ENCODE measurements at regions not wholly inside any gene's neighbourhood (a gene's known extent, or its start where the extent isn't known, plus 50 kb on each side); places are given as distances from the start of the nearest gene placed in this dataset.

DNA sequence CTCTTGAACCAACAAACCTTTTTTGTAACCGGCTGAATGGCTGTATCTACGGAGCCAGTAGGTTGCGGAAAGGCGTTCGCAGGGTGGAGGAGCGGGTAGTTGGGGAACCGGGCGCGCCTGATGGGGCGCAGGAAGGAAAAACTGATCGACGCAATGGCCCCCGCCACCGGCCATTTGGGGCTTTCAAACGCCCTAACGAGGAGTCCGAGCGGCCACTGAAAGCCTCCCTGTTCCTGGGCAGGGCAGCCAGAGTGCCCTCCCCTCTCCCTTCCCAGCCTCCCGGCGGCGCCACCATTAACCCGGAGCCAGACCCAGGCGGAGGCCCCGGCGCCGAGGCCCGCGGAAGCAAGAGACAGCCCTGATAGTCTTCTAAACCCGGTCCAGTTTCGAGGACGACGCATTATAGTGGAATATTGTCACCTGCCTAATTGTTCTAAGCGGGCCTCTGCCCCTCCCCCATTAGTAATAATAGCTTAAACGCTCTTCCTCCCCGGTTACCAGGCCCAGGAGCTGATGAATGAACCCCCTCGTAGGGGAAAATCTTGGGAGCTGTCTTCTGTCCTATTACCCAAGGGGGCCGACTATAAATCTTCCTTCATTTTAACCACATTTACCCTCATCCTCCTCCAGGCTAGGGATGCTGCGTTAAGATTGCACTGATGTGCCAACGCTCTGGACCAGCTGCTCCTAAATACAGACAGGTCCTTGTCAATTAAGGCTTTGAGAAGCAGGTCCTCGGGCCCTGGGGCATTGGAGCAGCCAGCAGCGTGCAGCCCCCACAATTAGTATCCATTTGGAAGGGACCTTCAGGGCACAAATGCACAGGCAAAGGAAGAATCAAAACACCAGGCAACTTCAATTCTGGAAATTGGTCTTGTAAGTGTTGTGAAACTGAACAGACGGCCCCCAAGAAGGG, 61.6 kb upstream of the TMEM33 start:
- Mint-ChIP-seq H3K4me1 (ENCODE audit: low read depth) (peaks cover 5% of the 10 kb centered on the region), H3K4me3 (no peak overlapping the region), H3K27ac (no peak overlapping the region), H3K27me3 (peaks cover 89% of the 10 kb centered on the region), H3K9me3 (no peaks in the 10 kb centered on the region), H3K36me3 (ENCODE audit: low read depth) (no peaks in the 10 kb centered on the region)
- DNase-seq = no peak

DNA sequence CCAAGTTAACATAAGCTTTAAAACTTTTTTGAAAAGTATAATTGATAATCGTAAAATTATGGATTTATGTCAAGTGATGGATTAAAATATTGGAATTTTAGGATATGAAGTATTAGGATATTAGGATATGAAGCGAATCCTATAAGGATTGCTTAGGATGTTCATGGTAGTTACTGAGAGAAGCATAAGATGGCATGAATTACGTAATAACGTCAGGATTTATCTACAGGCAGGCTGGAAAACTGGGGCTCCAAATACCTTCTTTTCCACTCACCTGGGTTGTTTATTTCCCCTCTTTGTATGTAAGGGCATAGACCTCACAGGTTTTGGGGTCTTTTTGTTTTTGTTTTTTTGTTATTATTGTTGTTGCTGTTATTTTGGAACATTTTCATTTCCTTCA, 65.2 kb upstream of the TMEM33 start:
- no peak overlapping the region for H3K27ac Mint-ChIP-seq
- H3K36me3 Mint-ChIP-seq (ENCODE audit: low read depth) = no peaks in the 10 kb centered on the region
- no peaks in the 10 kb centered on the region for H3K9me3 Mint-ChIP-seq
- DNase-seq = no peak
- peaks cover 86% of the 10 kb centered on the region for H3K27me3 Mint-ChIP-seq
- H3K4me3 Mint-ChIP-seq = no peak overlapping the region
- peaks cover 22% of the 10 kb centered on the region for H3K4me1 Mint-ChIP-seq (ENCODE audit: low read depth)

DNA sequence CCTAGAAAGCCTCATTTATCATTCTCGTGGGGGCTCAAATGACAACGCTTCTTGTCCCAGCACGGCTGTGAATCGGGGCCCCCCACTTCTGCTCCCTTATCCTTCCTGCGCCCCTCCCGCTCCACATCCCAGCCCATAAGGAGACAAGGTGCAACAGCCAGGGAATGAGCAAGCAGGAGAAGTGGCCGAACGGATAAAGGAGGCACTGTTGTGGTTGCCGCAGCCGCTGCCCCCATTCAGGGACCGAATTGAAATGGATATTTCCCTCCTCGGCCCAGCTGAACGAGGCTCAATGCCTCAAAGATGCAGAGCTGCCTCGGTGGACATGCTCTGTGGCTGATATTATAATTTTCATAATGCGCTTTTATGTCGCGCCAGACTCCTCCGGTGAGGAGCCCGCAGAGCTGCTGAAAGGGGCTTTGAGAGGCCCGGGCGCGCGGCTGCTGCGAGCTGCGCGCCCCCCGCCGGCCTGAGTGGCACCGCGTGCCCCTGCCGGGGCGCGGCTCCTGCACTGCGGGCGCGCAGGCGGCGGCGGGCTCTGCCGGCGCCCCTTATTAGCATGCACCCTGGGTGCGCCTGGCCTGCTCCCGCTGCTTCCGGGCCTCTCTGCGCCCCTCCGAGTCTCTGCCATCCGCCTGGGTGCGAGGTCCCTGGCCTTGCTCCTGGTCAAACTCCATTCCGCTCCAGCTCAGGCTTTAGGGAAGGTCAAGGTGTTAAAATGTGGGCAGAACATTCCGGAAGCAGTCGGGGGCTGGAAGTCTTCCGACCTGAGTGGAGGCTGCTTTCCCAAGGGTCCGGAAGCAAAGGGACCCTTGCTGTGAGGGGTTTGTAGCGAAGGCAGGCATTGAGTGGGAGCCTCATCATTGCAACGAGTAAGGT, 68.2 kb upstream of the TMEM33 start:
- no peaks in the 10 kb centered on the region for H3K9me3 Mint-ChIP-seq
- peaks cover 80% of the 10 kb centered on the region for H3K27me3 Mint-ChIP-seq
- H3K36me3 Mint-ChIP-seq (ENCODE audit: low read depth) = no peaks in the 10 kb centered on the region
- H3K4me3 Mint-ChIP-seq = no peak overlapping the region
- H3K4me1 Mint-ChIP-seq (ENCODE audit: low read depth) = peaks cover 17% of the 10 kb centered on the region
- H3K27ac Mint-ChIP-seq = no peak overlapping the region
- DNase-seq = no peak

DNA sequence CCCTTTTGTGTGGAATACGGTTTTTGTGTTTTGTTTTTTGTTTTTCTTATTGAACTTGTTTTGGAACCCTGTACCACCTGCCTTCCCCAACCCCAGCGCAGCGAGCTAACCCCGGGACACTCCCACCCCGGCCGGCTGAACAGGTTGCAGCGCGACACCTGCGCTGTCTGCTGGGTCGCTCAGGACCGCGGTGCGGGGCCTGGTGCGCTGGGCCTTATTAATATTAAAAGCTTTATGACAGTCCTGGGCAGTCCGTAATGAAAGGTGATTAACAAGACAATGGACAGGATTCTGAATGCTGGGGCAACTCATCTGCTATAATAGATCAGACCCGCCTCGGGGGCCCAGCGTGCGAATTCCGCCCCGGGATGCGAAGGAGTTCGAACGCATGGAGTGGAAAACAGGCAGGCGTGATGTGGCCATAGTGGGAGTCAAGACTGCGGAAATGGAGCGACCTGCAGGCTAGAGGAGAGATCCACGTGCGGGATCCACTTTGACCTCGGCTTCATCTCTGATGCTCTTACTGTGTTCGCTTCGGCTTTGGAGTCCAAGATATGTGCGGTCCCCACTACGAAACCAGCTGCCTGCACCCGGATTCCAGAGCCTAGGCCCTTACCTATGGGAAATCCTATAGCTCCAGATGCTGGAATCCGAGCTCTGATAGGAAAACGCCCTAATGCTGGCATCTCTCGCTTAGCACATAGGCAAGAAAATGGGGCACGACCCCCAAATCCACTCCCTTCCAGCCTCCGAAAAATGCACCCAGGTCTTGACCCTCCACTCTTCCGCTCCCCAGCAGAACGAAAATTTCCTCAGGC, 69.0 kb upstream of the TMEM33 start:
- Mint-ChIP-seq H3K27ac (no peak overlapping the region), H3K4me1 (ENCODE audit: low read depth) (peaks cover 17% of the 10 kb centered on the region), H3K4me3 (no peak overlapping the region), H3K27me3 (peaks cover 73% of the 10 kb centered on the region), H3K9me3 (no peaks in the 10 kb centered on the region), H3K36me3 (ENCODE audit: low read depth) (no peaks in the 10 kb centered on the region)
- no peak for DNase-seq

DNA sequence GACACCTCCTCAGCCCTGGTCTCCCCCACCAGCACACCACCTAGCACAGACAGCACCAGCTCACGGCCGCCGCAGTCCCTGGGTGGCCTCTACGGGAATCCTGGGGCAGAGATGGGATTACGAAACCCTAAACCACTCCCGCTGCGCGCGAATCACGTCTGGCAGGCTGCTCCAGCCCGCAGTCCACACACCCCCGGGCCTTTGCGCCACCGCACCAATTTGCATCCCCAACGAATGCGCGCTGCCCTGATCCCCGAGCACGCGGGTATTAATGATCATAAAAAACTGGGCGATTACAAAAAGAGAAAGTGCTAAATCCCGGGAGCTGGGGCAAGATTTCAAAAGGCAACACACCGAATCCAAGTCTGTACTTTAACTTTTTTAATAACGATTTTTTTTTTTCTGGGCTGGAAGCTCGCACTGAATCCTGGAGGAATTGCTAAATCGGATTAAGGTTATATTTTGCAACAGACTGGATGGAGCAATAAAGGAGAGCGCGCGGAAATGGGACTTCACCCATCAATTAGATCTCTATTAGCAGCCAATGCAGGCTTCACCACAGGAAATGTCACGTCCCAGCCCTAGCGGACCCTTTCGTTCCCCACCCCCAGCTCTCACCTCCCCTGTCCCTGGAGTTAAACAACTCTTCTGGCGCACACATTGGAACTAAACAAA, 69.8 kb upstream of the TMEM33 start:
- no peak for DNase-seq
- no peak overlapping the region for H3K4me3 Mint-ChIP-seq
- H3K27ac Mint-ChIP-seq = no peak overlapping the region
- H3K9me3 Mint-ChIP-seq = no peaks in the 10 kb centered on the region
- peaks cover 66% of the 10 kb centered on the region for H3K27me3 Mint-ChIP-seq
- H3K36me3 Mint-ChIP-seq (ENCODE audit: low read depth) = no peaks in the 10 kb centered on the region
- H3K4me1 Mint-ChIP-seq (ENCODE audit: low read depth) = peaks cover 17% of the 10 kb centered on the region

DNA sequence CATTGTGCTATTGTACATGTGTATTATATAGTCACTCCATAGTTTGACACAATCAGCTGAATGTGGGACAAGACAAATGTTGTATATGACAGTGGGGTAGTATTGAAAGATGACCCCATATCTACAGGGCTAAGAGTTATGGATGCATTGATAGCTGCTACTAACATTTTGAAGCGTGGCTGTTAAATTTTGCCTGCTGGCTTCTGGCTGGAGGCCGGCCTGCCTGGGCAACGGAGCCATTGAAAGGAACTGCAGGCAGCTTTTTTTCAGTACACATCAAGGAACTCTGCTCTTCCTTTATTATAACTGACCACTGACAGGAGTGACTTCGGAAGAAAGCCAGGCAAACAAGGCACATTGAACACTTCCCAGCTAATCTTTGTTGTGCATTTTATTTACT, 76.1 kb upstream of the TMEM33 start:
- Mint-ChIP-seq H3K4me3 (no peak overlapping the region), H3K9me3 (no peaks in the 10 kb centered on the region), H3K4me1 (ENCODE audit: low read depth) (no peaks in the 10 kb centered on the region), H3K27me3 (peaks cover 52% of the 10 kb centered on the region), H3K36me3 (ENCODE audit: low read depth) (no peaks in the 10 kb centered on the region), H3K27ac (no peak overlapping the region)
- no peak for DNase-seq

DNA sequence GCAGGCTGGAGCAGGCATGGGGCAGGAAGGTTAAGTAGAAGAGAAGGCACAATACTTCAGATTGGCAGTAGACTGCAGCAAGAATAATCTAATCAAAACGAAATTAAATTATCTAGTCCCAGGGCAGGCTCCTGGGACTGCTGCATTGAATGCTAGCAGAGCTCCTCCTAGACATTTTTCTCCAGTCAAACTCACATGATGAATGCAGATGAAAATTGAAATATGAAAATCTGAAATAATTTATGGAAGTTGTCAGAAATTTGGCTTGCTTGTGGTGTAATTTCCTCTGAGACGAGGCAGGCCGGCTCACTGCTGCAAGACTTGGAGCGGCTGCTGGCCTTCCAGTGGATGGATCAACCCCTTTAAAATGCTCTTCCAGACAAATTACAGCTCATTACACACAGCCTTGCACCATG, 78.0 kb upstream of the TMEM33 start:
- DNase-seq = no peak
- no peaks in the 10 kb centered on the region for H3K36me3 Mint-ChIP-seq (ENCODE audit: low read depth)
- H3K4me3 Mint-ChIP-seq = no peak overlapping the region
- no peaks in the 10 kb centered on the region for H3K4me1 Mint-ChIP-seq (ENCODE audit: low read depth)
- no peak overlapping the region for H3K27ac Mint-ChIP-seq
- H3K27me3 Mint-ChIP-seq = peaks cover 48% of the 10 kb centered on the region
- no peaks in the 10 kb centered on the region for H3K9me3 Mint-ChIP-seq

DNA sequence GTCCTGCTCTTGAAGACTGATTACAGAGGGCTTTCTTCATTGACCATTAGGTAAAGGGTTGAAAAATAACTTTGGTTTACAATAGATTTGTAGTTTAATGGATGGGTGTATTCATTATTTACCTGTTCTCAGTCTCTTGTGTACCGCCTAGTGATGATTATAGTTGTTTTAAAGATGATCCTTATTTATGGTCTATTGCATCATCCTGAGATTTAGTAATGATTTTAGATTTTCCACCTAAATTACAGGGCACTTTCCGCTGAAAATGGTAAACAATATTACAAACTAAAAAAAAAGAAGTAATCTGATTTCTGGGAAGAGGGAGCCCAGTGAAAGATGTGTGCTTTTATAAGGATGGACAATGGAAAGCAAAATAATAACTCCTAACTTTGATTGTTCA, 78.4 kb upstream of the TMEM33 start:
- H3K4me1 Mint-ChIP-seq (ENCODE audit: low read depth) = no peaks in the 10 kb centered on the region
- no peak overlapping the region for H3K4me3 Mint-ChIP-seq
- no peaks in the 10 kb centered on the region for H3K36me3 Mint-ChIP-seq (ENCODE audit: low read depth)
- H3K27me3 Mint-ChIP-seq = peaks cover 46% of the 10 kb centered on the region
- DNase-seq = no peak
- no peaks in the 10 kb centered on the region for H3K9me3 Mint-ChIP-seq
- H3K27ac Mint-ChIP-seq = no peak overlapping the region

DNA sequence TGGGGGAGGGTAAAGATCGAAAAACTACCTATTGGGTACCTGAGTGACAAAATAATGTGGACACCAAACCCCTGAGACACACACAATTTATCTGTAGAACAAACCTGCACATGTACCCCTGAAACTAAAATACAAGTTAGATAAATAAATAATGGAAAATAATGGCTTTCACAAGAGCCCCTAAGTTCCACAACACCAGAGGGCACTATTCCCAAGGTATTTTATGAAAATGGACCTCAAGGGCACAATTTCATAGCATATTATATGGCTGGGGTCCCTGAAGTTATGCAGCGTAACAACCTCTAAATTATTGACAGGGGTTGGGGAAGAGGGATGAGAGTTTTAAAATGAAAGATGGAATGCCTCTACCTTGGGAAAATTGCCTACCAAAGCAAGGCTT, 81.3 kb upstream of the TMEM33 start:
- Mint-ChIP-seq H3K27me3 (peaks cover 49% of the 10 kb centered on the region), H3K27ac (no peak overlapping the region), H3K36me3 (ENCODE audit: low read depth) (no peaks in the 10 kb centered on the region), H3K4me1 (ENCODE audit: low read depth) (no peaks in the 10 kb centered on the region), H3K4me3 (no peak overlapping the region), H3K9me3 (no peaks in the 10 kb centered on the region)
- no peak for DNase-seq

DNA sequence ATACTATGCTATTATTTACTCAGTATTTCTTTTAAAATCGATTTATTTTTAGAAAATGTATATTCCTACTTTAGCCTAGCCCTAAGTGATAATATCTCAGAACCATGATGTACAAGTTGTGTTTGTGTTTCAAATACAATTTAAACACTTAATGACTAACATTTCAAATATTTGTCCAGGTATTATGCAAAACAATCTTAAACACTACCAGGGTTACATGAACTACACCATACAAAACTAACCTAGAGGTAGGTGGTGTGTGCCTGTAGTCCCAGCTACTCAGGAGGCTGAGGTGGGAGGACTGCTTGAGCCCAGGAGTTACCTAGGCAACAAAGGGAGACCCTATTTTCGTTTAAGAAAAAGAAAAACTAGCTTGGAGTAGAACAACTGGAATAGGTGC, 83.0 kb upstream of the TMEM33 start:
- no peaks in the 10 kb centered on the region for H3K9me3 Mint-ChIP-seq
- H3K27me3 Mint-ChIP-seq = peaks cover 38% of the 10 kb centered on the region
- no peaks in the 10 kb centered on the region for H3K36me3 Mint-ChIP-seq (ENCODE audit: low read depth)
- no peak for DNase-seq
- no peak overlapping the region for H3K4me3 Mint-ChIP-seq
- H3K27ac Mint-ChIP-seq = no peak overlapping the region
- H3K4me1 Mint-ChIP-seq (ENCODE audit: low read depth) = no peaks in the 10 kb centered on the region

DNA sequence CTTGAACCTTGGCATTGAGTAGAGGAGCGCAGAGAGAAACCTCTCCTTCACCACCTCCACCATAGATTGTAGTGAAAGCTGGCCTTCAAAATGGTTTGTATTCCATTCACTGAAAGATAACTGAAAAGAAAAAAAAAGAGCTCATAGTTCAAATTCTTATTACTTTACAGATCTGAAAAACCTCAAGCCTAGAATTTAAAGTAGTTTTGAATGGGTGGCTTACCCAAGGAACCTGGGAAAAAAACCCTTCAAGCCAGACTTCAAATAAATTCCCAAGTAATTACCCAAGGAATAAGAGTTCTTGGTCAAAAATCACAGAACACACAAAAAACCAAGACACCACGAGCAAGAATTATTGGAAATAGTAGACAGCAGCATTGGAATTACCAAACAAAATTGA, 83.6 kb upstream of the TMEM33 start:
- Mint-ChIP-seq H3K27me3 (peaks cover 34% of the 10 kb centered on the region), H3K36me3 (ENCODE audit: low read depth) (no peaks in the 10 kb centered on the region), H3K9me3 (no peaks in the 10 kb centered on the region), H3K27ac (no peak overlapping the region), H3K4me3 (no peak overlapping the region), H3K4me1 (ENCODE audit: low read depth) (no peaks in the 10 kb centered on the region)
- DNase-seq = no peak

DNA sequence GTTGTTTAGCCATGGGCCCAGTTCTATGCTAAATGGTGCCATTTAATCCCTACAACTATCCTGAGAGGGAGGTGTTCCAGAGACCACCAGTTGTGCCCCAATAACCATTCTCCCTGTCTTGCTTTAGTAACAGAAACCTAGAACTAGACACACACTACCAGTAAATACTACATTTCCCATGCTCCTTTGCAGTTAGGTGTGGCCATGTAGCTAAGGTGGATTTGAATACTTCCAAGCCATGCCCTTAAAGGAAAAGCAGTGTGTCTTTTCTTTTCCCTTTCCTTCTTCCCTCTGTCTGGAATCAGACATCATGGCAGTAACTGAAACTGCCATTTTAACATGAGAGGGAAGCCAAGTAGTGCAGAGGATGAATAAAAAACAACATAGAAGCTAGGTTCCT, 90.9 kb upstream of the TMEM33 start:
- Mint-ChIP-seq H3K27me3 (peaks cover 19% of the 10 kb centered on the region), H3K4me1 (ENCODE audit: low read depth) (peaks cover 6% of the 10 kb centered on the region), H3K36me3 (ENCODE audit: low read depth) (no peaks in the 10 kb centered on the region), H3K27ac (no peak overlapping the region), H3K4me3 (no peak overlapping the region), H3K9me3 (no peaks in the 10 kb centered on the region)
- no peak for DNase-seq

DNA sequence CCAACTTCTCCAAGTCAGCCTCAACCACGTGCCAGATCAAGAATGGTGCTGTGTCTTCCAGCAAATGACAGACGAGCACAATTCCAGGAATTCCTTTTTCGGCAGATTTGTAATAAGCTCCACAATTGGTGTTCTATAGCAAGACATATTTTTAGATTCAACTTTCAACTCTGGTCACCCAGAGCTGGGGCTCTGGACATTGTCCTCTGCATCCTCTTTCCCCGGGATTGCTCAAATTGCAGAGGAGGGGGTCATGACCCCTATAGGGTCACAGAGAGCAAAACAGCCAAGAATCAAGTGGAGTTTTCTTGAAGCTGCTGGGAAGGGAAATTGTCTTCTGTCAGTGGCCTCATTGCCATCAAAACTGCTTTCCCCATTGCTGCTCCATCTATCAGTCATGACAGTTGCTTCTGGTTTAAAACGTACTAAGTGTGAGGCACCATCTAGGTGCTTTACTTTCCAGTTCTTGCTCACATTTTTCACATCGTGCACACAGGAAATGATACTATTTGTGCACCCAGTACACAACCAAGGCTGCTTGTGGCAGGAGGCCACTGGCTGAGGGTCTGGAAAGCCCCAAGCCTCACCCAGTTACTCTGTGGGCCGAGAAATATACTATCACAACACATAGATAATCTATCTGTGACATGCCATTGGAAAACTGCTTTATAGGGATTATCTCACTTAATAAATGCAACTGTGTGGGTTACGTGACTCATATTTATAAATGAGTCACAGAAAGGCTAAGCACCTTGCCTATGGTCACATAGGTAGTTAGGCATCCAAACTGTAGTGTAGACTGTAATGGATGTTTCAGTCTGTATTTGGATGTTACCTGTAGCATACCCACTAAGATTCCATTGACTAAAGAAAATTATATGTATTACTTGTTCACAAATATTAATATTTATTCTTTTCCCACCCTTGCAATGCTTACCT, 91.7 kb upstream of the PHOX2B start:
- Mint-ChIP-seq H3K9me3 (no peaks in the 10 kb centered on the region), H3K4me3 (no peak overlapping the region), H3K27me3 (peaks cover 15% of the 10 kb centered on the region), H3K4me1 (ENCODE audit: low read depth) (peaks cover 6% of the 10 kb centered on the region), H3K36me3 (ENCODE audit: low read depth) (no peaks in the 10 kb centered on the region), H3K27ac (no peak overlapping the region)
- no peak for DNase-seq

Data from activated T-cell treated with anti-CD3 and anti-CD28 coated beads, Interleukin-2, amount 50 U/mL, for 24 hours (primary cell).